ENCODE measurements at regions not wholly inside any gene's neighbourhood (a gene's known extent, or its start where the extent isn't known, plus 50 kb on each side); places are given as distances from the start of the nearest gene placed in this dataset.

DNA sequence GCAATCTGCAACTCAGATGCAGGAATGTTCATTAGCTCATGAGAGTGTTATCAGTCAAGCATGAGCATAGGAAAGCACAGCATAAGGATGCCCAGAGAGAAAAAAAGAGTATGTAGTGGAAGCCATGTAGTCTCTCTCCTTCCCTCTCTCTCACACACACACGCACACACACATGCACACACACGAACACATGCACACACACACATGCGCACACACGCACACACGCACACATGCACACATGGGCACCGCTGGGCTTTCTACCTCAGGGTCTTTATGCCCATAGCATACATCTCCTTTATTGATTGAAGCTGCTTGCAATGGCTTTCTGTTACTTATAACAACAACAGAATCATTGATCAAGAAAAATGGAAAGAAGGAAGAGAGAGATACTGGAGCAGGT, 240.9 kb downstream of the ETNK1 start:
- H3K36me3 ChIP-seq (replicated peaks in 1 of 2; ENCODE audit: control extremely low read depth in 1 of 2, control insufficient read depth in 1 of 2, extremely low read depth in 1 of 2, insufficient read depth in 2 of 2, low read length in 1 of 2): no peaks in the 10 kb centered on the region
- DNase-seq: no peak
- Mint-ChIP-seq H3K4me1 (no peaks in the 10 kb centered on the region), H3K27ac (no peak overlapping the region), H3K27me3 (peaks cover 11% of the 10 kb centered on the region), H3K4me3 (no peak overlapping the region), H3K9me3 (ENCODE audit: insufficient read depth) (no peaks in the 10 kb centered on the region)
- POLR2A ChIA-PET: no interaction called here
- CTCF ChIA-PET: interaction anchor here (1.1 kb wide), 1 partner anchor 9 kb away, joined by 5 read pairs; no protein-coding TSS in a partner anchor
- H2AFZ ChIP-seq (ENCODE audit: insufficient read depth, low read depth, low read length, poor library complexity, severe bottlenecking): no peak overlapping the region
- TF ChIP-seq EZH2 (IDR thresholded peaks at IDR 0.05; ENCODE audit: borderline replicate concordance, insufficient read depth, low read depth, low read length, poor library complexity, severe bottlenecking): no peak
- TF ChIP-seq, protein P1, sequence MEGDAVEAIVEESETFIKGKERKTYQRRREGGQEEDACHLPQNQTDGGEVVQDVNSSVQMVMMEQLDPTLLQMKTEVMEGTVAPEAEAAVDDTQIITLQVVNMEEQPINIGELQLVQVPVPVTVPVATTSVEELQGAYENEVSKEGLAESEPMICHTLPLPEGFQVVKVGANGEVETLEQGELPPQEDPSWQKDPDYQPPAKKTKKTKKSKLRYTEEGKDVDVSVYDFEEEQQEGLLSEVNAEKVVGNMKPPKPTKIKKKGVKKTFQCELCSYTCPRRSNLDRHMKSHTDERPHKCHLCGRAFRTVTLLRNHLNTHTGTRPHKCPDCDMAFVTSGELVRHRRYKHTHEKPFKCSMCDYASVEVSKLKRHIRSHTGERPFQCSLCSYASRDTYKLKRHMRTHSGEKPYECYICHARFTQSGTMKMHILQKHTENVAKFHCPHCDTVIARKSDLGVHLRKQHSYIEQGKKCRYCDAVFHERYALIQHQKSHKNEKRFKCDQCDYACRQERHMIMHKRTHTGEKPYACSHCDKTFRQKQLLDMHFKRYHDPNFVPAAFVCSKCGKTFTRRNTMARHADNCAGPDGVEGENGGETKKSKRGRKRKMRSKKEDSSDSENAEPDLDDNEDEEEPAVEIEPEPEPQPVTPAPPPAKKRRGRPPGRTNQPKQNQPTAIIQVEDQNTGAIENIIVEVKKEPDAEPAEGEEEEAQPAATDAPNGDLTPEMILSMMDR (IDR thresholded peaks at IDR 0.05): no peak
- 90% methylated on average over 2 of the region's 6 CpGs for WGBS (ENCODE audit: insufficient coverage)
- no peak overlapping the region for H3K27ac ChIP-seq (ENCODE audit: low read length in 2 of 2)
- ATAC-seq (ENCODE audit: low read depth): no peak
- H3K4me1 ChIP-seq (ENCODE audit: control insufficient read depth in 2 of 2, insufficient read depth in 2 of 2, low read length in 2 of 2): no peaks in the 10 kb centered on the region
- no peaks in the 10 kb centered on the region for H3K9me3 ChIP-seq (ENCODE audit: control extremely low read depth in 1 of 3, control insufficient read depth in 2 of 3, insufficient read depth in 1 of 3, low read length in 2 of 3)
- no peaks in the 10 kb centered on the region for H3K79me2 ChIP-seq (ENCODE audit: control insufficient read depth, insufficient read depth, low read length)
- no peak overlapping the region for H3K4me3 ChIP-seq (ENCODE audit: control extremely low read depth in 1 of 5, extremely low read depth in 1 of 5, insufficient read depth in 1 of 5, low read depth in 2 of 5, low read length in 4 of 5)
- H3K27me3 ChIP-seq (replicated peaks in 1 of 4; ENCODE audit: control extremely low read depth in 1 of 4, control insufficient read depth in 3 of 4, insufficient read depth in 4 of 4, low read length in 3 of 4): peaks cover 0 to 3% (median 0%) of the 10 kb centered on the region in 4 experiments
- intact Hi-C loops (cut with micrococcal nuclease): no loop called here
- no peak overlapping the region for H3K9ac ChIP-seq (ENCODE audit: low read length)
- H3K4me2 ChIP-seq (replicated peaks; ENCODE audit: low read depth, low read length, poor library complexity, severe bottlenecking): no peak overlapping the region
- H4K20me1 ChIP-seq (ENCODE audit: control insufficient read depth, insufficient read depth, low read length, poor library complexity, severe bottlenecking): no peaks in the 10 kb centered on the region

DNA sequence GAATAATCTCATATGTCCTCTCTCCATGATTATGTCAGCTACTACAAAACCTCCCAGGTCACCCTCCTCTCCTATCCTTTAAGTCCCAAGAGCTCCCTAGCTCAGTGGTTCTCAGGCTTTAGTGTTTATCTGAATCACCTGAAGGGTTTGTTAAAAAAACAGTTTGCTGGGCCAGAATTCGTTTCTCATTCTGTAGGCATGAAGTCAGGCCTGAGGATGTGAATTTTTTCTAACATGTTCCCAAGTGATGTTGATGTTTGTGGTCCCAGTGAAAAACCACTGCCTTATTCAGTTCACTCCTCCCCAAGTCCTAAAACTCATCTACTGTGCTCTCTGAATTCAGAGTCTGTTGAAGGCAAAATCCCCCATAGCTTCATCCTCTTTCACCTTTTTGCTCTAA, 241.4 kb downstream of the ETNK1 start:
- POLR2A ChIA-PET: no interaction called here
- no peaks in the 10 kb centered on the region for H3K9me3 Mint-ChIP-seq (ENCODE audit: insufficient read depth)
- H3K4me3 ChIP-seq (ENCODE audit: control extremely low read depth in 1 of 5, extremely low read depth in 1 of 5, insufficient read depth in 1 of 5, low read depth in 2 of 5, low read length in 4 of 5): no peak overlapping the region
- H3K36me3 ChIP-seq (replicated peaks in 1 of 2; ENCODE audit: control extremely low read depth in 1 of 2, control insufficient read depth in 1 of 2, extremely low read depth in 1 of 2, insufficient read depth in 2 of 2, low read length in 1 of 2): no peaks in the 10 kb centered on the region
- H3K4me3 Mint-ChIP-seq: no peak overlapping the region
- H3K4me2 ChIP-seq (replicated peaks; ENCODE audit: low read depth, low read length, poor library complexity, severe bottlenecking): no peak overlapping the region
- ATAC-seq (ENCODE audit: low read depth): no peak
- H4K20me1 ChIP-seq (ENCODE audit: control insufficient read depth, insufficient read depth, low read length, poor library complexity, severe bottlenecking): no peaks in the 10 kb centered on the region
- no peak overlapping the region for H3K27ac ChIP-seq (ENCODE audit: low read length in 2 of 2)
- peaks cover 11% of the 10 kb centered on the region for H3K27me3 Mint-ChIP-seq
- no peak overlapping the region for H3K27ac Mint-ChIP-seq
- CTCF ChIA-PET: interaction anchor here (1.1 kb wide), 1 partner anchor 10 kb away, joined by 5 read pairs; no protein-coding TSS in a partner anchor
- no peak overlapping the region for H3K9ac ChIP-seq (ENCODE audit: low read length)
- no peaks in the 10 kb centered on the region for H3K4me1 Mint-ChIP-seq
- H3K4me1 ChIP-seq (ENCODE audit: control insufficient read depth in 2 of 2, insufficient read depth in 2 of 2, low read length in 2 of 2): no peaks in the 10 kb centered on the region
- intact Hi-C loops (cut with micrococcal nuclease): no loop called here
- H2AFZ ChIP-seq (ENCODE audit: insufficient read depth, low read depth, low read length, poor library complexity, severe bottlenecking): no peak overlapping the region
- no CpG with 5 or more reads among the region's 1 CpG for WGBS (ENCODE audit: insufficient coverage)
- peaks cover 0 to 3% (median 0%) of the 10 kb centered on the region in 4 experiments for H3K27me3 ChIP-seq (replicated peaks in 1 of 4; ENCODE audit: control extremely low read depth in 1 of 4, control insufficient read depth in 3 of 4, insufficient read depth in 4 of 4, low read length in 3 of 4)
- DNase-seq: no peak
- no peaks in the 10 kb centered on the region for H3K79me2 ChIP-seq (ENCODE audit: control insufficient read depth, insufficient read depth, low read length)
- no peaks in the 10 kb centered on the region for H3K9me3 ChIP-seq (ENCODE audit: control extremely low read depth in 1 of 3, control insufficient read depth in 2 of 3, insufficient read depth in 1 of 3, low read length in 2 of 3)
- no peak for TF ChIP-seq EZH2 (IDR thresholded peaks at IDR 0.05; ENCODE audit: borderline replicate concordance, insufficient read depth, low read depth, low read length, poor library complexity, severe bottlenecking)
- TF ChIP-seq, protein P1 (IDR thresholded peaks at IDR 0.05): no peak

All from B cell (primary cell).